Natural killer cell treated with Interleukin-12 subunit alpha and Interleukin-12 subunit beta and Interleukin-15 and Interleukin-18, amount 100 ng/mL, for 72 hours (primary cell): ENCODE measurements at regions not wholly inside any gene's neighbourhood (a gene's known extent, or its start where the extent isn't known, plus 50 kb on each side); places are given as distances from the start of the nearest gene placed in this dataset.

Experiments
- ATAC-seq, 2 donors: fragments of 150-1000 bp; cut with Tn5 transposase in 1 of 2; sonication (Bioruptor Pico), chemical (Tn5 transposase) in 1 of 2; 2 replicates each; pipeline ENCODE4 v1.10.0; 2021
- DNase-seq: peaks from one replicate; pipeline ENCODE4 v3.0.0; 2022; ENCODE audit warnings: low spot score
- H3K27ac Mint-ChIP-seq, 2 donors: 1 replicate in 1 of 2; 2 replicates in 1 of 2; pipeline ENCODE4 v1.8.0; 2022; ENCODE audit warnings: mixed read lengths in 2 of 2, mild to moderate bottlenecking in 1 of 2, moderate library complexity in 1 of 2
- H3K27me3 Mint-ChIP-seq, 2 donors: 1 replicate in 1 of 2; 2 replicates in 1 of 2; pipeline ENCODE4 v1.8.0; 2022; ENCODE audit warnings: mixed read lengths in 2 of 2
- H3K36me3 Mint-ChIP-seq: one replicate; pipeline ENCODE4 v1.8.0; 2022; ENCODE audit warnings: mixed read lengths
- H3K4me1 Mint-ChIP-seq, 2 donors: 1 replicate in 1 of 2; 2 replicates in 1 of 2; pipeline ENCODE4 v1.8.0; 2022; ENCODE audit warnings: low read depth in 2 of 2, mixed read lengths in 2 of 2, mild to moderate bottlenecking in 1 of 2
- H3K4me3 Mint-ChIP-seq: one replicate; pipeline ENCODE4 v1.8.0; 2022; ENCODE audit warnings: mixed read lengths
- H3K9me3 Mint-ChIP-seq: 2 replicates; pipeline ENCODE4 v1.8.0; 2022; ENCODE audit warnings: mixed read lengths

- no peak for DNase-seq
Observed at GRCh38 chr3:18861137-18861536, 287.2 kb upstream of the KCNH8 start.

GRCh38 chr3:18853269-18853668 is 295.0 kb upstream of the KCNH8 start:
- H3K4me1 Mint-ChIP-seq, result peaks cover 0 to 2% of the 10 kb centered on the region in 2 donors
- DNase-seq, result no peak
- no peak for ATAC-seq
- no peaks in the 10 kb centered on the region for H3K9me3 Mint-ChIP-seq
- H3K36me3 Mint-ChIP-seq, result no peaks in the 10 kb centered on the region
- no peak overlapping the region for H3K4me3 Mint-ChIP-seq
- peaks cover 22 to 57% of the 10 kb centered on the region in 2 donors for H3K27me3 Mint-ChIP-seq
- H3K27ac Mint-ChIP-seq, result no peak overlapping the region

More at GRCh38 chr3:18861137-18861536, 287.2 kb upstream of the KCNH8 start:
- peaks cover 17 to 41% of the 10 kb centered on the region in 2 donors for H3K27me3 Mint-ChIP-seq
- no peak overlapping the region for H3K27ac Mint-ChIP-seq
- ATAC-seq, result no peak
- H3K4me3 Mint-ChIP-seq, result no peak overlapping the region
- H3K4me1 Mint-ChIP-seq, result no peaks in the 10 kb centered on the region
- peaks cover 4% of the 10 kb centered on the region for H3K36me3 Mint-ChIP-seq
- H3K9me3 Mint-ChIP-seq, result no peaks in the 10 kb centered on the region

GRCh38 chr3:18847583-18848197 is 300.6 kb upstream of the KCNH8 start:
- Mint-ChIP-seq H3K4me3 (no peak overlapping the region), H3K9me3 (no peaks in the 10 kb centered on the region), H3K27ac (no peak overlapping the region), H3K27me3 (peaks cover 20 to 29% of the 10 kb centered on the region in 2 donors), H3K4me1 (peaks cover 0 to 2% of the 10 kb centered on the region in 2 donors), H3K36me3 (no peaks in the 10 kb centered on the region)
- ATAC-seq, result no peak
- no peak for DNase-seq

GRCh38 chr3:18843983-18844382 is 304.3 kb upstream of the KCNH8 start:
- Mint-ChIP-seq H3K4me3 (no peak overlapping the region), H3K9me3 (no peaks in the 10 kb centered on the region), H3K4me1 (no peaks in the 10 kb centered on the region), H3K27ac (no peak overlapping the region), H3K27me3 (peaks cover 6 to 11% of the 10 kb centered on the region in 2 donors), H3K36me3 (no peaks in the 10 kb centered on the region)
- no peak for ATAC-seq
- no peak for DNase-seq

- H3K27ac Mint-ChIP-seq, result no peak overlapping the region
- ATAC-seq (no peak), DNase-seq (no peak)
- no peaks in the 10 kb centered on the region for H3K36me3 Mint-ChIP-seq
- H3K27me3 Mint-ChIP-seq, result peaks cover 6 to 11% of the 10 kb centered on the region in 2 donors
- H3K4me3 Mint-ChIP-seq, result no peak overlapping the region
- no peaks in the 10 kb centered on the region for H3K9me3 Mint-ChIP-seq
- no peaks in the 10 kb centered on the region for H3K4me1 Mint-ChIP-seq
Observed at GRCh38 chr3:18843188-18843587, 305.1 kb upstream of the KCNH8 start.

GRCh38 chr3:18841422-18842343 is 306.6 kb upstream of the KCNH8 start:
- no peak overlapping the region for H3K4me3 Mint-ChIP-seq
- peaks cover 6 to 11% of the 10 kb centered on the region in 2 donors for H3K27me3 Mint-ChIP-seq
- no peaks in the 10 kb centered on the region for H3K4me1 Mint-ChIP-seq
- H3K9me3 Mint-ChIP-seq, result no peaks in the 10 kb centered on the region
- no peak overlapping the region for H3K27ac Mint-ChIP-seq
- ATAC-seq, result no peak
- DNase-seq, result no peak
- no peaks in the 10 kb centered on the region for H3K36me3 Mint-ChIP-seq

- Mint-ChIP-seq H3K9me3 (no peaks in the 10 kb centered on the region), H3K4me3 (no peak overlapping the region), H3K4me1 (peaks cover 0 to 3% of the 10 kb centered on the region in 2 donors), H3K27ac (no peak overlapping the region), H3K36me3 (no peaks in the 10 kb centered on the region), H3K27me3 (peaks cover 7 to 9% of the 10 kb centered on the region in 2 donors)
- ATAC-seq (no peak), DNase-seq (no peak)
Observed at GRCh38 chr3:18840535-18841137, 307.7 kb upstream of the KCNH8 start.

GRCh38 chr3:18838758-18839157 is 309.6 kb upstream of the KCNH8 start:
- H3K27ac Mint-ChIP-seq, result no peak overlapping the region
- no peak overlapping the region for H3K4me3 Mint-ChIP-seq
- H3K36me3 Mint-ChIP-seq, result no peaks in the 10 kb centered on the region
- peaks cover 3 to 9% of the 10 kb centered on the region in 2 donors for H3K27me3 Mint-ChIP-seq
- H3K9me3 Mint-ChIP-seq, result no peaks in the 10 kb centered on the region
- H3K4me1 Mint-ChIP-seq, result peaks cover 0 to 6% of the 10 kb centered on the region in 2 donors
- ATAC-seq, result no peak
- DNase-seq, result no peak

GRCh38 chr3:18837137-18837755 is 311.1 kb upstream of the KCNH8 start:
- no peak for ATAC-seq
- Mint-ChIP-seq H3K27ac (no peak overlapping the region), H3K4me3 (no peak overlapping the region), H3K4me1 (peaks cover 0 to 6% of the 10 kb centered on the region in 2 donors), H3K9me3 (no peaks in the 10 kb centered on the region), H3K36me3 (no peaks in the 10 kb centered on the region), H3K27me3 (peaks cover 0 to 9% of the 10 kb centered on the region in 2 donors)
- no peak for DNase-seq

GRCh38 chr3:18835021-18835420 is 313.3 kb upstream of the KCNH8 start:
- peaks cover under 1 to 8% of the 10 kb centered on the region in 2 donors for H3K4me1 Mint-ChIP-seq
- peaks cover 0 to 9% of the 10 kb centered on the region in 2 donors for H3K27me3 Mint-ChIP-seq
- H3K36me3 Mint-ChIP-seq, result no peaks in the 10 kb centered on the region
- no peak overlapping the region for H3K27ac Mint-ChIP-seq
- DNase-seq (no peak), ATAC-seq (no peak)
- H3K9me3 Mint-ChIP-seq, result no peaks in the 10 kb centered on the region
- no peak overlapping the region for H3K4me3 Mint-ChIP-seq

- no peak overlapping the region for H3K4me3 Mint-ChIP-seq
- DNase-seq (no peak), ATAC-seq (no peak)
- no peaks in the 10 kb centered on the region for H3K27me3 Mint-ChIP-seq
- no peaks in the 10 kb centered on the region for H3K36me3 Mint-ChIP-seq
- H3K4me1 Mint-ChIP-seq, result peaks cover 12 to 21% of the 10 kb centered on the region in 2 donors
- no peaks in the 10 kb centered on the region for H3K9me3 Mint-ChIP-seq
- peak overlapping the region in 1 of 2 donors; percentile 53 for H3K27ac Mint-ChIP-seq
Observed at GRCh38 chr3:18830087-18830486, 318.2 kb upstream of the KCNH8 start.

- Mint-ChIP-seq H3K27ac (no peak overlapping the region), H3K4me1 (peaks cover 12 to 21% of the 10 kb centered on the region in 2 donors), H3K36me3 (no peaks in the 10 kb centered on the region), H3K4me3 (no peak overlapping the region), H3K27me3 (no peaks in the 10 kb centered on the region), H3K9me3 (no peaks in the 10 kb centered on the region)
- no peak for DNase-seq
- ATAC-seq, result no peak
Observed at GRCh38 chr3:18828637-18829036, 319.7 kb upstream of the KCNH8 start.

- H3K27me3 Mint-ChIP-seq, result no peaks in the 10 kb centered on the region
- ATAC-seq, result peak; percentile 27 to 33
- no peak overlapping the region for H3K27ac Mint-ChIP-seq
- H3K4me1 Mint-ChIP-seq, result peaks cover 12 to 21% of the 10 kb centered on the region in 2 donors
- H3K4me3 Mint-ChIP-seq, result no peak overlapping the region
- no peaks in the 10 kb centered on the region for H3K9me3 Mint-ChIP-seq
- H3K36me3 Mint-ChIP-seq, result no peaks in the 10 kb centered on the region
- no peak for DNase-seq
Observed at GRCh38 chr3:18827664-18828063, 320.6 kb upstream of the KCNH8 start.
